Left lung (tissue), 4 donors: ENCODE measurements at regions not wholly inside any gene's neighbourhood (a gene's known extent, or its start where the extent isn't known, plus 50 kb on each side); places are given as distances from the start of the nearest gene placed in this dataset.
A peak's percentile ranks its signal among the peaks of the same experiment; 100 is the strongest.

Experiments
- ATAC-seq: fragments of 200-7000 bp; cut with Tn5 transposase; one replicate; pipeline ENCODE4 v1.9.1; 2020; ENCODE audit warnings: moderate library complexity
- DNase-seq, 4 donors: peaks; one replicate each; pipeline ENCODE4 v3.0.0-alpha.2; 2013 to 2020
- H3K27ac ChIP-seq, 2 donors: fragments of 200-600 bp; sonication (generic) in 1 of 2; one replicate each; pipeline versions ENCODE4 v1.5.0 to v1.8.0; 2020 to 2021
- H3K27me3 ChIP-seq, 2 donors: fragments of 200-600 bp; sonication (generic) in 1 of 2; one replicate each; pipeline versions ENCODE4 v1.5.0 to v1.8.0; 2020 to 2021
- H3K36me3 ChIP-seq, 2 donors: fragments of 200-600 bp; sonication (generic) in 1 of 2; one replicate each; pipeline versions ENCODE4 v1.5.0 to v1.8.0; 2020 to 2021
- H3K4me1 ChIP-seq, 2 donors: fragments of 200-600 bp; one replicate each; pipeline ENCODE4 v1.8.0; 2021
- H3K4me3 ChIP-seq, 2 donors: fragments of 200-600 bp; sonication (generic) in 1 of 2; one replicate each; pipeline versions ENCODE4 v1.5.0 to v1.8.0; 2020 to 2021; ENCODE audit warnings: mild to moderate bottlenecking in 1 of 2
- H3K9me3 ChIP-seq, 2 donors: fragments of 200-600 bp; sonication (generic) in 1 of 2; one replicate each; pipeline versions ENCODE4 v1.5.0 to v1.8.0; 2020 to 2021
- intact Hi-C, 2 donors: fragments of 100-400 bp; cut with DNase I; formaldehyde crosslinking; loops; one replicate each; pipeline versions ENCODE4 v1.11.2 to v1.14.2; 2022
- TF ChIP-seq, protein P1 (sequence below), 2 donors: fragments of 200-600 bp; sonication (generic) in 1 of 2; IDR thresholded peaks; one replicate each; pipeline versions ENCODE4 v1.5.0 to v1.8.0; 2021; ENCODE audit warnings: antibody characterized with exemption in 2 of 2
- donor health status: DM: no; HTN: yes; CAD: no.
- donor health status: DM: no; HTN: no; CAD: no.

- ATAC-seq (no peak), DNase-seq (no peak)
- TF ChIP-seq, protein P1, sequence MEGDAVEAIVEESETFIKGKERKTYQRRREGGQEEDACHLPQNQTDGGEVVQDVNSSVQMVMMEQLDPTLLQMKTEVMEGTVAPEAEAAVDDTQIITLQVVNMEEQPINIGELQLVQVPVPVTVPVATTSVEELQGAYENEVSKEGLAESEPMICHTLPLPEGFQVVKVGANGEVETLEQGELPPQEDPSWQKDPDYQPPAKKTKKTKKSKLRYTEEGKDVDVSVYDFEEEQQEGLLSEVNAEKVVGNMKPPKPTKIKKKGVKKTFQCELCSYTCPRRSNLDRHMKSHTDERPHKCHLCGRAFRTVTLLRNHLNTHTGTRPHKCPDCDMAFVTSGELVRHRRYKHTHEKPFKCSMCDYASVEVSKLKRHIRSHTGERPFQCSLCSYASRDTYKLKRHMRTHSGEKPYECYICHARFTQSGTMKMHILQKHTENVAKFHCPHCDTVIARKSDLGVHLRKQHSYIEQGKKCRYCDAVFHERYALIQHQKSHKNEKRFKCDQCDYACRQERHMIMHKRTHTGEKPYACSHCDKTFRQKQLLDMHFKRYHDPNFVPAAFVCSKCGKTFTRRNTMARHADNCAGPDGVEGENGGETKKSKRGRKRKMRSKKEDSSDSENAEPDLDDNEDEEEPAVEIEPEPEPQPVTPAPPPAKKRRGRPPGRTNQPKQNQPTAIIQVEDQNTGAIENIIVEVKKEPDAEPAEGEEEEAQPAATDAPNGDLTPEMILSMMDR (IDR thresholded peaks at IDR 0.05): no peak
- Histone ChIP-seq H3K27ac (no peak overlapping the region), H3K4me3 (no peak overlapping the region), H3K36me3 (no peaks in the 10 kb centered on the region), H3K4me1 (no peaks in the 10 kb centered on the region), H3K9me3 (no peaks in the 10 kb centered on the region), H3K27me3 (no peaks in the 10 kb centered on the region)
- intact Hi-C loops: no loop called here
Measured at GRCh38 chr10:71158251-71158650, 54.1 kb upstream of the UNC5B start.

- Histone ChIP-seq H3K4me1 (no peaks in the 10 kb centered on the region), H3K27me3 (no peaks in the 10 kb centered on the region), H3K36me3 (no peaks in the 10 kb centered on the region), H3K27ac (no peak overlapping the region), H3K9me3 (no peaks in the 10 kb centered on the region), H3K4me3 (no peak overlapping the region)
- TF ChIP-seq, protein P1 (IDR thresholded peaks at IDR 0.05): no peak
- no peak for ATAC-seq
- intact Hi-C loops: no loop called here
- DNase-seq: no peak
Measured at GRCh38 chr10:71158902-71159301, 53.5 kb upstream of the UNC5B start.

GRCh38 chr10:71159892-71160291 lies 52.5 kb upstream of the UNC5B start:
- no peak for ATAC-seq
- TF ChIP-seq, protein P1 (IDR thresholded peaks at IDR 0.05): no peak
- intact Hi-C loops: no loop called here

GRCh38 chr10:71161425-71161824 lies 50.9 kb upstream of the UNC5B start:
- DNase-seq (no peak), ATAC-seq (peak; percentile 38)
- TF ChIP-seq, protein P1 (IDR thresholded peaks at IDR 0.05): no peak
- Histone ChIP-seq H3K27me3 (no peaks in the 10 kb centered on the region), H3K4me1 (no peaks in the 10 kb centered on the region), H3K36me3 (no peaks in the 10 kb centered on the region), H3K9me3 (no peaks in the 10 kb centered on the region), H3K27ac (no peak overlapping the region), H3K4me3 (no peak overlapping the region)
- intact Hi-C loops: no loop called here

More at GRCh38 chr10:71159892-71160291, 52.5 kb upstream of the UNC5B start:
- Histone ChIP-seq H3K9me3 (no peaks in the 10 kb centered on the region), H3K27ac (no peak overlapping the region), H3K4me1 (no peaks in the 10 kb centered on the region), H3K36me3 (no peaks in the 10 kb centered on the region), H3K27me3 (no peaks in the 10 kb centered on the region), H3K4me3 (no peak overlapping the region)
- no peak for DNase-seq
